Skin of body (tissue), 1 donor: ENCODE measurements at regions not wholly inside any gene's neighbourhood (a gene's known extent, or its start where the extent isn't known, plus 50 kb on each side); places are given as distances from the start of the nearest gene placed in this dataset.
"Not testable (repeated sequence)": the region's sequence is repeated elsewhere in the genome, so short reads cannot be mapped to it uniquely, and the experiment has no call there.

Experiments used
- DNase-seq: peaks from one replicate; lab custom pipeline; 2025; lab: John Stamatoyannopoulos, UW

- no peak for DNase-seq
Observed at GRCh38 chr4:134727696-134728095, 526.1 kb upstream of the PABPC4L start.

DNA sequence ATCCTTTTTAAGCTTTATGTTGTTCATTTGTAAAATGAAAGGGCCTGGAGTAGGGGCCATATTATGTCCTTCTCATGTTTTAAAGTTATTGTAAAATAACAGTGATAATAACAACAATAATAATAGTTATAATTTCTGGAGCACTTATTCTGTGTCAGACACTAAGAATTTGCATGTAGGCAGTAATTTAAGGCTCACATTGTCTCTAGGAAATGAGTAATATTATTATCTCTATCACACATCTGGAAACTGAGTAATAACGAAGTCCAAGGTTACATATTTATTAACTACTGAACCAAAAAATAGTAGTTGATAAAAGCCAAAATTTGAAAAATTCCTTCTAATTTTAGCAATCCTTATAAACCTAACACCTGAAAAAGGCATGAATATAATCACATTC, 520.7 kb upstream of the PABPC4L start:
- no peak for DNase-seq

GRCh38 chr4:134720030-134720429, 518.4 kb upstream of the PABPC4L start:
- no peak for DNase-seq

DNA sequence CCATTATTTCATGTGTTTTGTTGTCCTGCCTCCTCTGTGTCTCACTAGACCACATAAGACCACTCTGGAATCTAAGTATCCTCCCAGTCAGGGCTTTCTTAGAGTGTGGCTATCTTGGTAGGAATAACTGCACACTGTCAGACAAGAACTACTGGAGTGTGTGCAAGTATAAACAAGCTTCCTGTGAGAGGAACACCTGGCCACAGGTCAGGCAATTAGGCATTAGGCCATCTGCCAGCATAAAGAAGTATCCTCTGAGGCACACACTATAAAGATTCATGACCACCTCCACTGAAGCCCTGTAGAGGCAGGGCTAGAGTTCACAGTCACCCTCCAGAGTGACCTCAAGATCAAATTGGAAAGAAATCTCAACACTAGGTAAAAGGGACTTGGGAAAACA, 507.0 kb upstream of the PABPC4L start:
- DNase-seq: no peak

GRCh38 chr4:134708026-134708425, 506.4 kb upstream of the PABPC4L start:
- no peak for DNase-seq

DNA sequence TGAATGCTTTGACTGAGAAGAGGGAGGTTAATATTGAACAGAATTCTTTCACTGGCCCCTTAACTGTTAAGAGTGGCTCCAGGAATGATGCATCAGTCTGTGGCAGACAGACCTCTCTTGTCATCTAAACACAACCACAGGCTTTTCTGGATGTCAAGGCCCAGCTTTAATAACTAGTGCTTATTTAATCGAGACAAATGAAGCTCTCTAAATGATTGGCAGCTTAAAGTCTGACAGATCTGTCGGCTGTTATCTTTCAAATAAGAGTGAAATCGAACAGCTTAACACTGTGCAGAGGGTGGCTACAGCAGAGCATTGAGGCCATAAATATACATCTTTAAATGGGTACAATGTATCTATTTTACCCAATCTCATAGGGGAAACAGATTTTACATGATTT, 500.8 kb upstream of the PABPC4L start:
- DNase-seq: no peak

DNA sequence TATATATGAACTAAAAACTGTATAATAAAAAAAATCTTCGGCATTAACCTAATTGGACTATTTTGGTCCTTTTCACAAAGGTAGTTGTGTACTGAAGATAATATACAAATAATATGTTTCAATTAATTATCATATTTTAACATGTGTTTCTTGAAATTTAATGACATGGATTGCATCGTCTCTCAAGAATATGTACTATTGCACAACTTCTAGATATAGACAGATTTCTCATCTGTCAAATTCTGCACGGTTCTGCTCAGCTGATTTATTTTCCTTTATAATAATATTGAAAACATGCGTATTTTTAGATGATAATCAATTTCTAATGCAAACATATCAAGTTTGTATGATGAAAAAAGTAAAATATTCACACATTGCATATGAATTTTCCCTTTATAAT, 498.7 kb upstream of the PABPC4L start:
- DNase-seq: peak; percentile 40

GRCh38 chr4:134698831-134699230, 497.2 kb upstream of the PABPC4L start:
- not testable (repeated sequence) for DNase-seq

DNA sequence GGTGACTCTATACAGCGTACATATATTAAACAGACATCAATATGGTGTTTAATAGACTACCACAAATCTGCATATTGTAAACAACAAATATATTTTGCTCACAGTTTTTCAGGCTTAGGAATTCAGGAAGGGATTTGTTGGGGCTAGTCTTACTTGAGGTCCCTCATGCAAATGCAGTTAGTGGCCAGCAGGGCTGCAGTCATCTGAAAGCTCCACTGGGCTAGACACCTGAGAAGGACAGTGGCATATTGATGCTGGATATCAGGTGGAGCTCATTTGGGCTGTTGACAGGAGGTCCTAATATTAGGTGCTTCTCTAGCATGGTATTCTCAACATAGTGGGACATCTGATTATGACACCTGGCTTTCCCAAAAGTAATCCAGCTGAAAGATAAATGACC, 493.8 kb upstream of the PABPC4L start:
- no peak for DNase-seq

DNA sequence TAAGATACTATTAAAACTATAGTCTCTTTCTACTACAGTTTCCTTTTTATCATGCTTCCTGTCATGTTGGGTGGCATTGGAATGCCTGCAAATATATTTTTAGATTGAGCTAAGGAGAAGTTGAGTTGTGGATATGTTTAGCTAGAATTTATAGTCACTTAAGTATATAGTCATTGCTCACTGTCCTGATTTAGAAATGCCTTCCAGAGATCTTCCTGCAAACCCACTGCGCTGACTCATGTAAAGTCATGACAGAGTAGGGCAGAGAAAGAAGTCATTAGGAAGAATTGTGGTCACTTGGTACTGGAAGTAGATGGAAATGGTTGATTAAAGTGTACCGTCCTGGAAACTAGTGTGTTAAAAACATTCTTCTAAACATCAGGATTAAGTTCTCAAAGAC, 490.3 kb upstream of the PABPC4L start:
- DNase-seq: no peak

- no peak for DNase-seq
Observed at GRCh38 chr4:134687646-134688628, 486.3 kb upstream of the PABPC4L start.

GRCh38 chr4:134677209-134677814, 475.7 kb upstream of the PABPC4L start:
- DNase-seq: no peak

DNA sequence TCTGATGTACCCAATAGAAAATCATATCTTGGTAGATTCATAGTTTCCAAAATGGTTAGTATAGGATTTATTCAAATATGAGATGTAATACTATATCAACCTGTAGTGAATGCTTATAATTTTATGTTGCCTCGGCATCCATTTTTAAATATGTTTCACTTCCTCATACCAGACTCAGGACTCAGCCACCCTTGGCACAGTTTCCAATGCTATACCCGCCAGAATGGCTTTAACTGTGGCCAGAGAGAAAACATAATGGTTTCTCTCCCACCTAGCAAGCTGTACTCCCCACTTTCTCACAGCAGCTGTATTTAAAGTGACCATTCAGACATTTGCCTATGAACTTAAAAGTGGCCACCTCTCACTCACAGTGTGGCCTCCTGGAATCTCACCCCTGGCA, 466.6 kb upstream of the PABPC4L start:
- DNase-seq: no peak

DNA sequence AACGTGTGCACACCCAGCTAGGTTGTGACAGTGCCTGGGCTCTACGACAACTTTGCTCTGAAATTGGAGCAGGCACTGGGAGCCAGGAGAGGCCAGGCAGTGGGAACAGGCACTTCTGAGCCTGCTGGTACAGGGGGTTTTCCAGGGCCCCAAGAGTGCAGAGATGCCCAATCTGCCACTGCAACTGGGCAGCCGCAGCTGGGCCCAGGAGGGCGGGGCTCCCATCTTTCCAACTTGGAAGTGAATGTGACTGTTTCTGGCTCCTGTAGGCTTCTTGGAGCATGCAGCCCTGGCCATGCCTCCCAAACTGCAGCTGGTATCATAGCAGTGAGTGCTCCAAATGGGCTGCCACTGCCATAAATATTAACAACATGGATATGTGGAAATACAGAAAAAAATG, 465.1 kb upstream of the PABPC4L start:
- no peak for DNase-seq

DNA sequence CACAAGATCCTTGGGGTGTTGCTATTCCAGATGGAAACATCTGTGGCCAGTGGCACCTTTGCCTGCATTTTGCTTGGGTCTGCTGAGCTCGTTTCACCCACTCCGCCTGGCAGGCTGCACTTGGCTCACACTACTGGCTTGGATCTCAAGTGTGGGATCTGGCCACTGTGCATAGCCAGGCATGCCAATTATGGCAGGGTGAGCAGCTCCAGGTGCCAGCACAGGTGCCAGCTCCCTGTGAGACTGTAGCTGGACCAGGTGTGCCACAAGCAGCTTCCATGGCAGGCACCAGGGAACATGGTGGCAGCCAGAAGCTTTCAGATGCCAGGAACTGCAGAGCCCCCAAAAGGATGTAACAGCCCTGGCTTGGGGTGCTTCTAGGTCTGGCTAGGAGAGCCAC, 463.8 kb upstream of the PABPC4L start:
- no peak for DNase-seq

GRCh38 chr4:134663742-134664141, 462.2 kb upstream of the PABPC4L start:
- no peak for DNase-seq

GRCh38 chr4:134650461-134650860, 448.9 kb upstream of the PABPC4L start:
- DNase-seq: no peak

- DNase-seq: no peak
Observed at GRCh38 chr4:134645778-134646177, 444.2 kb upstream of the PABPC4L start.

GRCh38 chr4:134636338-134637051, 434.9 kb upstream of the PABPC4L start:
- no peak for DNase-seq

GRCh38 chr4:134634301-134634700, 432.7 kb upstream of the PABPC4L start:
- no peak for DNase-seq

DNA sequence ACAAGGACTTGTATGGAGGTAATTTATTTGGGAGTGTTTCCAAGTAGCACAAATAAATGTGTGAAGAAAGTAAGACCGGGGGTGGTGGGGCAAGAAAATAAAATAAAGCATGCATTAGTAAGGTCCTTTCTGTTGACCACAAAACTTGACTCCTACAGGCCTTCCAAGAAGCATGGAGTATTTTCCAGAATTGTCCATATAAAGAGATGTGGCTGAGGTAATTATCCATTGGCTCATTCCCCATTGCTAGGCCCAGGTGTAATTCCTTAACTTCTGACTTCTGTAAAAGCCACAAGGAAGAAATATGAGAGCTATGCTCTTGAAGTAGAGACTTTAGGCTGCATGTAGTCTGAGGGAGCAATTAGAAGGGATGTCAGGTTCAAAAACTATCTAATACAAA, 430.5 kb upstream of the PABPC4L start:
- DNase-seq: no peak

- DNase-seq: no peak
Observed at GRCh38 chr4:134628066-134628465, 426.5 kb upstream of the PABPC4L start.
